ENCODE measurements at regions not wholly inside any gene's neighbourhood (a gene's known extent, or its start where the extent isn't known, plus 50 kb on each side); places are given as distances from the start of the nearest gene placed in this dataset.

- TF ChIP-seq CTCF (conservative IDR thresholded peaks at IDR 0.05; ENCODE audit: low read depth, low read length), result no peak
- no peak for DNase-seq (ENCODE audit: low read depth)
- no peak overlapping the region for H3K4me3 ChIP-seq (ENCODE audit: low read length)
These were observed 114.6 kb downstream of the PAX1 start for GRCh38 chr20:21820045-21820444.

- DNase-seq (ENCODE audit: low read depth), result no peak
- H3K4me3 ChIP-seq (ENCODE audit: low read length), result no peak overlapping the region
- TF ChIP-seq CTCF (conservative IDR thresholded peaks at IDR 0.05; ENCODE audit: low read depth, low read length), result no peak
These were observed 106.9 kb downstream of the PAX1 start for GRCh38 chr20:21812379-21812778.

DNA sequence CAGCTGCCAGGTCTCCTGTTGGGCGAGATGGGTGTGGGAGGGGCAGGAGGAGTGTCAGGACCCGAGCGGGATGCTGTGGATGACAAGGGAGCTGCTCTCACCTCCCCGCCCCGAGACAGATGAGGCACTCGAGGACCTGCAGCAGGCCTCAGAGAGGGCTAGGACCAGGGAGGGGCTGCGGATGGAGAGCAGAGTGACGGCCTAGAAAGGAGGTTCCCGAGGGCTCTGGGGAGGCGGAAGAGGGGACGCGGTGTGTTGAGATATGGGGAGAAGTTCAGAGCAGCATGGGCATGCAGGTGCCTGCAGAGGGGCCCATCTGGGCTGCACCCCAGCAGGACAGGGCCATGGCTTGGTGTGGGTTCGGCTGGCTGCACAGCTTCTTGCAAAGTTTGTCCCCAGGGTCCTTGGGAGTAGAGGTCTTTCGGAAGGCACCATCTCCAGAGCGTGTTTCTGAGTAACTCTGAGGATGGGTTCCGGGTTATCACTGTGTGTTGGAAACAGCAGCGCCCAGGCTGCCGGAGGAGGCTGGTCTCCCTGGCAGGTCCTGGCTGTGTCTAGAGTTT, 104.6 kb downstream of the PAX1 start:
- no peak for TF ChIP-seq CTCF (conservative IDR thresholded peaks at IDR 0.05; ENCODE audit: low read depth, low read length)
- no peak for DNase-seq (ENCODE audit: low read depth)
- no peak overlapping the region for H3K4me3 ChIP-seq (ENCODE audit: low read length)

- DNase-seq (ENCODE audit: low read depth), result no peak
- no peak overlapping the region for H3K4me3 ChIP-seq (ENCODE audit: low read length)
- TF ChIP-seq CTCF (conservative IDR thresholded peaks at IDR 0.05; ENCODE audit: low read depth, low read length), result peak; percentile 14
These were observed 103.6 kb downstream of the PAX1 start for GRCh38 chr20:21808863-21809664.

GRCh38 chr20:21808139-21808538, 102.7 kb downstream of the PAX1 start:
- no peak for TF ChIP-seq CTCF (conservative IDR thresholded peaks at IDR 0.05; ENCODE audit: low read depth, low read length)
- DNase-seq (ENCODE audit: low read depth), result no peak
- H3K4me3 ChIP-seq (ENCODE audit: low read length), result no peak overlapping the region

DNA sequence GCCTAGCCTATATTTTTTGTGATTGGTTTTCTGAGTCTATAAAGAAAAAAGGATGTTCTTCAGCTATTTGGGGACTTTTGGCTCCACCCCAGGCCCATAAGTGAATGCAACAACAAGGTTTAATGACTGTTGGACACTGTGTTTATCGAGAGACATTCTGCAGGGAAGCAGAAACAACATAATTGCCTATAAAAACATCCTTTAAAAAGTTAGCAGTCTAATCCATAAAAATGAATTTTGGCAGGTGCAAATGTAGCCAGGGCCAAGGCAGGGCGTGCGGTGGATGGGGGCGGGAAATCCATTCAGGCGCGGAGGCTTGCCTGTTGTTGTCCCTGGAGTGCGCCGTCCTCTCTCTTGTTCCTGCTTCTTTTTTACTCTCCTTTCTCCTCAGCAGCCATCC, 99.3 kb downstream of the PAX1 start:
- no peak for DNase-seq (ENCODE audit: low read depth)
- no peak for TF ChIP-seq CTCF (conservative IDR thresholded peaks at IDR 0.05; ENCODE audit: low read depth, low read length)
- H3K4me3 ChIP-seq (ENCODE audit: low read length), result no peak overlapping the region

- TF ChIP-seq CTCF (conservative IDR thresholded peaks at IDR 0.05; ENCODE audit: low read depth, low read length), result no peak
- H3K4me3 ChIP-seq (ENCODE audit: low read length), result no peak overlapping the region
- DNase-seq (ENCODE audit: low read depth), result no peak
These were observed 95.7 kb downstream of the PAX1 start for GRCh38 chr20:21801193-21801592.
